ENCODE measurements at regions not wholly inside any gene's neighbourhood (a gene's known extent, or its start where the extent isn't known, plus 50 kb on each side); places are given as distances from the start of the nearest gene placed in this dataset.

- Histone ChIP-seq H3K79me2 (ENCODE audit: control insufficient read depth, low read length) (no peaks in the 10 kb centered on the region), H3K9me2 (replicated peaks; ENCODE audit: control insufficient read depth, low read length) (no peaks in the 10 kb centered on the region), H4K20me1 (ENCODE audit: control insufficient read depth, insufficient read depth, low read depth, low read length) (no peaks in the 10 kb centered on the region), H3K27ac (ENCODE audit: low read depth, low read length) (no peak overlapping the region), H3K4me2 (ENCODE audit: low read length) (no peak overlapping the region), H3F3A (ENCODE audit: control insufficient read depth, insufficient read depth) (no peaks in the 10 kb centered on the region), H3K36me3 (ENCODE audit: control insufficient read depth, low read length) (no peaks in the 10 kb centered on the region), H3K9me3 (ENCODE audit: control insufficient read depth, insufficient read depth, low read length) (no peaks in the 10 kb centered on the region), H3K4me1 (ENCODE audit: control insufficient read depth, low read length) (no peaks in the 10 kb centered on the region), H3K4me3 (ENCODE audit: low read length) (no peak overlapping the region), H3K27me3 (ENCODE audit: control insufficient read depth, low read length) (no peaks in the 10 kb centered on the region; the same call in 1 of the 2 replicates)
- TF ChIP-seq EZH2phosphoT487 (IDR thresholded peaks at IDR 0.05; ENCODE audit: borderline replicate concordance, low read length) (no peak), CTCF (IDR thresholded peaks at IDR 0.05; ENCODE audit: low read depth, low read length, poor library complexity, severe bottlenecking) (no peak)
Observed at GRCh38 chr5:93330506-93330905, 250.5 kb downstream of the NR2F1-AS1 start.

GRCh38 chr5:93329756-93330155 is 251.3 kb downstream of the NR2F1-AS1 start:
- no peaks in the 10 kb centered on the region for H3K4me1 ChIP-seq (ENCODE audit: control insufficient read depth, low read length)
- H3K36me3 ChIP-seq (ENCODE audit: control insufficient read depth, low read length), result no peaks in the 10 kb centered on the region
- H3K4me2 ChIP-seq (ENCODE audit: low read length), result no peak overlapping the region
- no peaks in the 10 kb centered on the region for H3K9me2 ChIP-seq (replicated peaks; ENCODE audit: control insufficient read depth, low read length)
- no peaks in the 10 kb centered on the region for H3K79me2 ChIP-seq (ENCODE audit: control insufficient read depth, low read length)
- no peak overlapping the region for H3K4me3 ChIP-seq (ENCODE audit: low read length)
- no peak overlapping the region for H3K27ac ChIP-seq (ENCODE audit: low read depth, low read length)
- no peaks in the 10 kb centered on the region for H4K20me1 ChIP-seq (ENCODE audit: control insufficient read depth, insufficient read depth, low read depth, low read length)
- H3K9me3 ChIP-seq (ENCODE audit: control insufficient read depth, insufficient read depth, low read length), result no peaks in the 10 kb centered on the region
- H3K27me3 ChIP-seq (ENCODE audit: control insufficient read depth, low read length), result no peaks in the 10 kb centered on the region; the same call in 1 of the 2 replicates
- no peaks in the 10 kb centered on the region for H3F3A ChIP-seq (ENCODE audit: control insufficient read depth, insufficient read depth)
- no peak for TF ChIP-seq EZH2phosphoT487 (IDR thresholded peaks at IDR 0.05; ENCODE audit: borderline replicate concordance, low read length)
- TF ChIP-seq CTCF (IDR thresholded peaks at IDR 0.05; ENCODE audit: low read depth, low read length, poor library complexity, severe bottlenecking), result no peak

- TF ChIP-seq CTCF (IDR thresholded peaks at IDR 0.05; ENCODE audit: low read depth, low read length, poor library complexity, severe bottlenecking) (no peak), EZH2phosphoT487 (IDR thresholded peaks at IDR 0.05; ENCODE audit: borderline replicate concordance, low read length) (no peak)
- Histone ChIP-seq H3K79me2 (ENCODE audit: control insufficient read depth, low read length) (no peaks in the 10 kb centered on the region), H3K9me3 (ENCODE audit: control insufficient read depth, insufficient read depth, low read length) (no peaks in the 10 kb centered on the region), H3K4me2 (ENCODE audit: low read length) (no peak overlapping the region), H3K4me3 (ENCODE audit: low read length) (no peak overlapping the region), H3K36me3 (ENCODE audit: control insufficient read depth, low read length) (no peaks in the 10 kb centered on the region), H3K9me2 (replicated peaks; ENCODE audit: control insufficient read depth, low read length) (no peaks in the 10 kb centered on the region), H4K20me1 (ENCODE audit: control insufficient read depth, insufficient read depth, low read depth, low read length) (no peaks in the 10 kb centered on the region), H3F3A (ENCODE audit: control insufficient read depth, insufficient read depth) (no peaks in the 10 kb centered on the region), H3K27me3 (ENCODE audit: control insufficient read depth, low read length) (no peaks in the 10 kb centered on the region; the same call in 1 of the 2 replicates), H3K27ac (ENCODE audit: low read depth, low read length) (no peak overlapping the region), H3K4me1 (ENCODE audit: control insufficient read depth, low read length) (no peaks in the 10 kb centered on the region)
Observed at GRCh38 chr5:93328833-93329232, 252.2 kb downstream of the NR2F1-AS1 start.

Data from DOHH2 (cell line).